Right cardiac atrium (tissue), 5 donors: ENCODE measurements at regions not wholly inside any gene's neighbourhood (a gene's known extent, or its start where the extent isn't known, plus 50 kb on each side); places are given as distances from the start of the nearest gene placed in this dataset.
A peak's percentile ranks its signal among the peaks of the same experiment; 100 is the strongest.
"Not testable (repeated sequence)": the region's sequence is repeated elsewhere in the genome, so short reads cannot be mapped to it uniquely, and the experiment has no call there.

Experiments
- ATAC-seq, 2 donors: fragments of 200-7000 bp; cut with Tn5 transposase; one replicate each; pipeline versions ENCODE4 v1.8.0 to v1.9.1; 2020; ENCODE audit warnings: moderate library complexity in 2 of 2, mild to moderate bottlenecking in 1 of 2
- DNase-seq, 3 donors: peaks; one replicate each; pipeline ENCODE4 v3.0.0-alpha.2; 2020
- H3K27ac ChIP-seq: one replicate; pipeline ENCODE4 v1.5.1; 2013; ENCODE audit warnings: mild to moderate bottlenecking, low read length, control low read depth, moderate library complexity
- H3K27me3 ChIP-seq: one replicate; pipeline ENCODE4 v1.6.1; 2013; ENCODE audit not compliant: control insufficient read depth, insufficient read depth
- H3K4me1 ChIP-seq: one replicate; pipeline ENCODE4 v1.6.1; 2013; ENCODE audit warnings: low read length; ENCODE audit not compliant: control insufficient read depth, insufficient read depth
- H3K4me3 ChIP-seq: one replicate; pipeline ENCODE4 v1.5.1; 2013; ENCODE audit warnings: low read length, control low read depth
- H3K9me3 ChIP-seq: one replicate; pipeline ENCODE4 v1.6.1; 2013; ENCODE audit warnings: low read length; ENCODE audit not compliant: control insufficient read depth
- WGBS: extraction: QIAGEN DNeasy Blood & Tissue Kit; methylation state at CpG from one replicate; pipeline ENCODE4 v1.1.7; 2013; 5-methylcytosine and 5-hydroxymethylcytosine counted together
- intact Hi-C, 4 donors: fragments of 100-400 bp; cut with DNase I; formaldehyde crosslinking; loops; one replicate each; pipeline versions ENCODE4 v1.11.0 to v1.14.0; 2022 to 2023
- donor health status: healthy with polysubstance abuse.
- donor health status: DM: no; HTN: yes; CAD: no.
- donor health status: DM: no; HTN: no; CAD: no.
- donor health status: DM: no; HTN: yes; CAD: no; lungs with severe emphysema.
- donor health status: DM: yes; HTN: yes; CAD: no.

- H3K9me3 ChIP-seq, H3K4me1 ChIP-seq, ATAC-seq, DNase-seq, H3K27me3 ChIP-seq, H3K4me3 ChIP-seq, intact Hi-C loops, H3K27ac ChIP-seq: not testable (repeated sequence)
- WGBS: 80% methylated on average over 7 of the region's 7 CpGs
Measured at GRCh38 chr7:7011751-7012150, 170.6 kb upstream of the C1GALT1 start.

GRCh38 chr7:7014827-7015595 is 167.3 kb upstream of the C1GALT1 start:
- ATAC-seq (no peak), DNase-seq (no peak)
- Histone ChIP-seq H3K27ac (no peak overlapping the region), H3K4me1 (no peaks in the 10 kb centered on the region), H3K4me3 (no peak overlapping the region), H3K27me3 (no peaks in the 10 kb centered on the region), H3K9me3 (no peaks in the 10 kb centered on the region)
- 67% methylated on average over 6 of the region's 6 CpGs for WGBS
- intact Hi-C loops: no loop called here

- 64% methylated on average over 4 of the region's 4 CpGs for WGBS
- Histone ChIP-seq H3K9me3 (no peaks in the 10 kb centered on the region), H3K27ac (no peak overlapping the region), H3K27me3 (no peaks in the 10 kb centered on the region), H3K4me3 (no peak overlapping the region), H3K4me1 (no peaks in the 10 kb centered on the region)
- intact Hi-C loops: no loop called here
- no peak for ATAC-seq
- no peak for DNase-seq
Measured at GRCh38 chr7:7017707-7018280, 164.6 kb upstream of the C1GALT1 start.

DNA sequence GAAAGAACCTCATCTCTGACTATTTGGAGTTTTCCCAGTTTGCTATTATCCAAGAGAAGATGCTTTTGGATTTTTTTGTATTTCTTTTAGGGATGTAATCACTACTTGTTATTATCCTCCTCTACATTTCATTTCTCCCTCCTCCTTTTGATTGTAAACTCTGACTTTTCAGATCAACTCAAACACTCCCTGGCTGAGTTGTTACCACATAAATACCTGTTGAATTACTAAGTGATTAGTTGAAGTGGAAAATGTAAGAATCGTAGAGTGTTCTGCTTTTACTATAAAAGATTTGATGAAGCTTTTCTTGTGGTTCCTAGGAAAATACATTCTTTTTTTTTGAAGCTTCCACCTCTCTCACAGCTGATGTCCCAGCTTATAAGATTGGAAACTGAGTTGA is 164.1 kb upstream of the C1GALT1 start:
- H3K4me3 ChIP-seq: no peak overlapping the region
- intact Hi-C loops: no loop called here
- H3K9me3 ChIP-seq: no peaks in the 10 kb centered on the region
- no peak overlapping the region for H3K27ac ChIP-seq
- ATAC-seq: no peak
- 89% methylated on average over 1 of the region's 1 CpG for WGBS
- no peaks in the 10 kb centered on the region for H3K4me1 ChIP-seq
- H3K27me3 ChIP-seq: no peaks in the 10 kb centered on the region
- no peak for DNase-seq

DNA sequence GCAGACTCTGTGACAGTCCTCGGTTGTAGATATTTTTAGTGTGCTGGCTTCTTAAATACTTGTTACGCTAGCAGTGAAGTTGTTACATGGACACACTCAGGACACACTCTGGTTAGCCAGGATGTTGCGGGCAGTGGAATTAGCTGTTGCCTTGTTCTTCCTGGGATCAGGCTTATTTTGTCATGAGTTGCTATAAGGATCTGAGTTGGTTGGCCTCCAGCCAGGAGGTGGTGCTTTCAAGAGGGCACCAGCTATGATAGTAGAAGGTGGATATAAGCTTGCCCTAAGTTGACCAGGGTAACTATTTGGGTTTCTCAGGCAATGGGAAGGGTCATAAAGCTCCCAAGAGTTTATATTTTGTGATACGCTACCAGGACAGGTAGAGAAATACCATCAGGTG is 150.1 kb upstream of the C1GALT1 start:
- Histone ChIP-seq H3K9me3 (no peaks in the 10 kb centered on the region), H3K27me3 (no peaks in the 10 kb centered on the region), H3K27ac (no peak overlapping the region), H3K4me1 (no peaks in the 10 kb centered on the region), H3K4me3 (no peak overlapping the region)
- ATAC-seq (no peak), DNase-seq (no peak)
- 88% methylated on average over 4 of the region's 4 CpGs for WGBS
- intact Hi-C loops: no loop called here

- WGBS: 85% methylated on average over 1 of the region's 1 CpG
- intact Hi-C loops: no loop called here
- ATAC-seq: no peak
Measured at GRCh38 chr7:7035851-7036250, 146.5 kb upstream of the C1GALT1 start.

DNA sequence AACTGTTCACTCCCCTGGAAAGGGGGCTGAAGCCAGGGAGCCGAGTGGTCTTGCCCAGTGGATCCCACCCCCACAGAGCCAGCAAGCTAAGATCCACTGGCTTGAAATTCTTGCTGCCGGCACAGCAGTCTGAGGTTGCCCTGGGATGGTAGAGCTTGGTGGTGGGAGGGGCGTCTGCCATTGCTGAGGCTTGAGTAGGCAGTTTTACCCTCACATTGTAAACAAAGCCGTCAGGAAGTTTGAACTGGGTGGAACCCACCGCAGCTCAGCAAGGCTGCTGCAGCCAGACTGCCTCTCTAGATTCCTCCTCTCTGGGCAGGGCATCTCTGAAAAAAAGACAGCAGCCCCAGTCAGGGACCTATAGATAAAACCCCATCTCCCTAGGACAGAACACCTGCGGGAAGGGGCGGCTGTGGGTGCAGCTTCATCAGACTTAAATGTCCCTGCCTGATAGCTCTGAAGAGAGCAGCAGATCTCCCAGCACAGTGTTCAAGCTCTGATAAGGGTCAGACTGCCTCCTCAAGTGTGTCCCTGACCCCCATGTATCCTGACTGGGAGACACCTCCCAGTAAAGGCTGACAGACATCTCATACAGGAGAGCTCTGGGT is 140.0 kb upstream of the C1GALT1 start:
- H3K9me3 ChIP-seq, DNase-seq, H3K4me3 ChIP-seq, H3K4me1 ChIP-seq, H3K27me3 ChIP-seq, H3K27ac ChIP-seq, intact Hi-C loops, ATAC-seq: not testable (repeated sequence)
- WGBS: 65% methylated on average over 7 of the region's 7 CpGs

More at GRCh38 chr7:7035851-7036250, 146.5 kb upstream of the C1GALT1 start:
- Histone ChIP-seq H3K27ac (no peak overlapping the region), H3K4me3 (no peak overlapping the region), H3K4me1 (no peaks in the 10 kb centered on the region), H3K9me3 (no peaks in the 10 kb centered on the region), H3K27me3 (no peaks in the 10 kb centered on the region)
- no peak for DNase-seq

- Histone ChIP-seq H3K27me3 (no peaks in the 10 kb centered on the region), H3K9me3 (no peaks in the 10 kb centered on the region), H3K4me1 (no peaks in the 10 kb centered on the region), H3K4me3 (no peak overlapping the region), H3K27ac (no peak overlapping the region)
- ATAC-seq (no peak), DNase-seq (no peak)
- intact Hi-C loops: no loop called here
- WGBS: 67% methylated on average over 2 of the region's 2 CpGs
Measured at GRCh38 chr7:7044806-7045205, 137.5 kb upstream of the C1GALT1 start.

- Histone ChIP-seq H3K9me3 (no peaks in the 10 kb centered on the region), H3K27me3 (no peaks in the 10 kb centered on the region), H3K4me3 (no peak overlapping the region), H3K4me1 (no peaks in the 10 kb centered on the region), H3K27ac (no peak overlapping the region)
- intact Hi-C loops: no loop called here
- 82% methylated on average over 4 of the region's 4 CpGs for WGBS
- DNase-seq: no peak
- no peak for ATAC-seq
Measured at GRCh38 chr7:7048213-7048612, 134.1 kb upstream of the C1GALT1 start.

DNA sequence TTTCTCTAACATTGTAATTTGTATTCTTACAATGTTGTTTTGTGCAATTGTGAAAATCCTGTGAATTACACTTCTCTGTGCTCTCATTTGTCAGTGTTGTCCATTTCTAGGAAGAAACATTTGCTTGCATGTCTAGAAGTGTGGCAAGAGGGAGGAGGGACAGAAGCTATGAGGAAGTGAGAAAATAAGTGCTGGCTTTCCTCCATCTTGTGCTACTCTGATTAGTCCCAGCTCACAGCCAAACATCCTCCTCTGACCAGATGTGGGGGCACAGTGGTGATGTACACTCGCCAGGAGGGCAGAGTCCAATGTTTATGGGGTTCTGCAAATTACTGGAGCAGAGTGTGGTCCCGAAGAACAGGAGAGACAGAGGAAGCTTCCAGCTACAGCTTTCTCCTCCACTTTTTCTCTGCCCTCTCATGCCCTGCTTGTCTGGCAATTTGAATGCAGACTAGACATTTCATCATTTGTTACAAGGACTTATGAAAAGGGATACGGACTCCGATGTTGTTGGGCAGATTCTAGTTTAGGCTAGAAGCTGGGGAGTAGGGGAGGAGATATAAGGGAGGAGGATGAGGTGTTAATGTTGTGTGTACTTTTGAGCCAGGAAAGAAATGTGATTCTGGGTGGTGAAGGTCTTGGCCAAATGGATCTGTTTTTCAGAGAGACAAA is 131.0 kb upstream of the C1GALT1 start:
- intact Hi-C loops: no loop called here
- 45% methylated on average over 4 of the region's 4 CpGs for WGBS
- no peak overlapping the region for H3K4me3 ChIP-seq
- no peaks in the 10 kb centered on the region for H3K9me3 ChIP-seq
- no peaks in the 10 kb centered on the region for H3K27me3 ChIP-seq
- DNase-seq: no peak
- ATAC-seq: peak; percentile 76 to 86
- H3K4me1 ChIP-seq: no peaks in the 10 kb centered on the region
- no peak overlapping the region for H3K27ac ChIP-seq

GRCh38 chr7:7054252-7054830 is 128.0 kb upstream of the C1GALT1 start:
- no peak for DNase-seq
- no peaks in the 10 kb centered on the region for H3K9me3 ChIP-seq
- no peak overlapping the region for H3K4me3 ChIP-seq
- 87% methylated on average over 8 of the region's 8 CpGs for WGBS
- intact Hi-C loops: no loop called here
- H3K4me1 ChIP-seq: no peaks in the 10 kb centered on the region
- H3K27me3 ChIP-seq: no peaks in the 10 kb centered on the region
- no peak overlapping the region for H3K27ac ChIP-seq
- no peak for ATAC-seq
